IMR-90 (cell line): ENCODE measurements at regions not wholly inside any gene's neighbourhood (a gene's known extent, or its start where the extent isn't known, plus 50 kb on each side); places are given as distances from the start of the nearest gene placed in this dataset.

ENCODE experiments used
- ATAC-seq: fragments of 200-7000 bp; cut with Tn5 transposase; 2 replicates; pipeline ENCODE4 v1.9.1; 2020; ENCODE audit warnings: low read depth, mild to moderate bottlenecking, moderate library complexity
- BruUV-seq: library from RNA; stranded (reverse); fragments of 400-500 nt; replicated peaks from 2 replicates; lab custom pipeline; 2021; lab: Mats Ljungman, UMichigan
- CTCF ChIA-PET: fragments of 300-600 bp; formaldehyde crosslinking; extraction: SDS; loops from one replicate; lab custom pipeline; 2021; ENCODE audit warnings: antibody characterized with exemption; lab: Yijun Ruan, JAX
- POLR2A ChIA-PET: fragments of 300-600 bp; sonication (Branson Sonifier 250); formaldehyde crosslinking; loops from one replicate; lab custom pipeline; 2022; ENCODE audit warnings: antibody characterized with exemption; ENCODE audit not compliant: unreplicated experiment; lab: Charles Lee
- DNase-seq: peaks from one replicate; pipeline ENCODE4 v3.0.0; 2013
- H2AFZ ChIP-seq: replicated peaks from 2 replicates; pipeline ENCODE3; 2013; ENCODE audit warnings: low read length, mild to moderate bottlenecking; ENCODE audit not compliant: poor library complexity
- H2AK5ac ChIP-seq: 2 replicates; pipeline ENCODE4 v1.6.1; 2013; ENCODE audit warnings: low read depth, low read length, inconsistent platforms
- H2AK9ac ChIP-seq: replicated peaks from 2 replicates; pipeline ENCODE3; 2013; ENCODE audit warnings: mild to moderate bottlenecking, low read depth, low read length, moderate library complexity; ENCODE audit not compliant: poor library complexity
- H2BK120ac ChIP-seq: 2 replicates; pipeline ENCODE4 v1.6.1; 2013; ENCODE audit warnings: low read depth, low read length, inconsistent platforms
- H2BK15ac ChIP-seq: 3 replicates; pipeline ENCODE4 v1.6.1; 2013; ENCODE audit warnings: low read depth, low read length, inconsistent platforms
- H2BK20ac ChIP-seq: 2 replicates; pipeline ENCODE4 v1.6.1; 2013; ENCODE audit warnings: low read depth, mild to moderate bottlenecking, inconsistent platforms, low read length, moderate library complexity
- H2BK5ac ChIP-seq: 2 replicates; pipeline ENCODE4 v1.6.1; 2013; ENCODE audit warnings: mild to moderate bottlenecking, low read depth, low read length, inconsistent platforms; ENCODE audit not compliant: poor library complexity, severe bottlenecking
- H3K14ac ChIP-seq: replicated peaks from 2 replicates; pipeline ENCODE4 v1.6.1; 2013; ENCODE audit warnings: low read depth, low read length, inconsistent platforms
- H3K18ac ChIP-seq: 2 replicates; pipeline ENCODE4 v1.6.1; 2013; ENCODE audit warnings: low read depth, low read length, control low read depth
- H3K23ac ChIP-seq: 2 replicates; pipeline ENCODE4 v1.6.1; 2013; ENCODE audit warnings: low read depth, low read length, inconsistent platforms
- H3K27ac ChIP-seq: 2 replicates; pipeline ENCODE4 v1.5.1; 2013; ENCODE audit warnings: mild to moderate bottlenecking, control low read depth, low read length; ENCODE audit not compliant: insufficient read depth
- H3K27me3 ChIP-seq: 2 replicates; pipeline ENCODE4 v1.6.1; 2013; ENCODE audit warnings: low read length; ENCODE audit not compliant: control insufficient read depth, insufficient read depth
- H3K36me3 ChIP-seq: 2 replicates; pipeline ENCODE4 v1.6.1; 2013; ENCODE audit warnings: low read length, mixed read lengths; ENCODE audit not compliant: control insufficient read depth, insufficient read depth
- H3K4ac ChIP-seq: 2 replicates; pipeline ENCODE4 v1.6.1; 2013; ENCODE audit warnings: low read depth, low read length, inconsistent platforms
- H3K4me1 ChIP-seq: 2 replicates; pipeline ENCODE4 v1.6.1; 2013; ENCODE audit warnings: low read length, mixed read lengths; ENCODE audit not compliant: control insufficient read depth, insufficient read depth
- H3K4me2 ChIP-seq: 2 replicates; pipeline ENCODE4 v1.6.1; 2013; ENCODE audit warnings: low read depth, mild to moderate bottlenecking, control low read depth, low read length, moderate library complexity
- H3K4me3 ChIP-seq: 2 replicates; pipeline ENCODE4 v1.5.1; 2013; ENCODE audit warnings: low read depth, mild to moderate bottlenecking, control low read depth, low read length, moderate library complexity; ENCODE audit not compliant: insufficient read depth
- H3K56ac ChIP-seq: 2 replicates; pipeline ENCODE4 v1.6.1; 2013; ENCODE audit warnings: low read length, inconsistent platforms; ENCODE audit not compliant: insufficient read depth; ENCODE audit errors: extremely low read depth
- H3K79me1 ChIP-seq, 2 experiments: 2 replicates each; pipeline ENCODE4 v1.6.1; 2013; ENCODE audit warnings: low read length in 2 of 2, inconsistent platforms in 1 of 2, low read depth in 1 of 2
- H3K9ac ChIP-seq: 2 replicates; pipeline ENCODE4 v1.6.1; 2013; ENCODE audit warnings: low read depth, low read length, control low read depth
- H3K9me1 ChIP-seq: 2 replicates; pipeline ENCODE4 v1.6.1; 2013; ENCODE audit warnings: low read length, inconsistent platforms; ENCODE audit not compliant: insufficient read depth
- H3K9me3 ChIP-seq: 2 replicates; pipeline ENCODE4 v1.6.1; 2013; ENCODE audit warnings: low read length; ENCODE audit not compliant: control insufficient read depth, insufficient read depth
- H4K20me1 ChIP-seq: 2 replicates; pipeline ENCODE4 v1.6.1; 2013; ENCODE audit warnings: low read length, inconsistent platforms; ENCODE audit not compliant: insufficient read depth
- H4K5ac ChIP-seq: 2 replicates; pipeline ENCODE4 v1.6.1; 2013; ENCODE audit warnings: mild to moderate bottlenecking, low read depth, low read length, control low read depth
- H4K8ac ChIP-seq, 2 experiments: 2 replicates each; pipeline ENCODE4 v1.6.1; 2013; ENCODE audit warnings: low read depth in 2 of 2, low read length in 2 of 2, control low read depth in 1 of 2, inconsistent platforms in 1 of 2
- H4K91ac ChIP-seq: 2 replicates; pipeline ENCODE4 v1.6.1; 2013; ENCODE audit warnings: low read depth, low read length, inconsistent platforms; ENCODE audit not compliant: insufficient read depth
- ELK1 ChIP-seq: fragments of 150-350 bp; IDR thresholded peaks from 2 replicates; pipeline ENCODE4 v1.6.1; 2016; ENCODE audit warnings: low read depth, mild to moderate bottlenecking, low read length, moderate library complexity, borderline replicate concordance
- MXI1 ChIP-seq: IDR thresholded peaks from 2 replicates; pipeline ENCODE4 v1.6.1; 2012; ENCODE audit warnings: low read depth, mild to moderate bottlenecking, low read length, moderate library complexity, borderline replicate concordance
- NFE2L2 ChIP-seq: fragments of 150-350 bp; IDR thresholded peaks from 2 replicates; pipeline ENCODE4 v1.6.1; 2016; ENCODE audit warnings: low read depth, mild to moderate bottlenecking, low read length
- POLR2A ChIP-seq: IDR thresholded peaks from 2 replicates; pipeline ENCODE4 v1.6.1; 2012; ENCODE audit warnings: mild to moderate bottlenecking, low read depth, low read length
- RAD21 ChIP-seq: IDR thresholded peaks from 2 replicates; pipeline ENCODE4 v1.6.1; 2012; ENCODE audit warnings: low read length, improper control_type of control experiment
- RCOR1 ChIP-seq: IDR thresholded peaks from 2 replicates; pipeline ENCODE4 v1.6.1; 2012; ENCODE audit warnings: mild to moderate bottlenecking, low read length, improper control_type of control experiment; ENCODE audit not compliant: insufficient replicate concordance
- SMC3 ChIP-seq: fragments of 150-350 bp; IDR thresholded peaks from 2 replicates; pipeline ENCODE4 v1.6.1; 2016; ENCODE audit warnings: low read depth, mild to moderate bottlenecking, antibody characterized with exemption, low read length, moderate library complexity
- WGBS, 2 experiments: methylation state at CpG; one replicate each; pipeline versions ENCODE4 v1.1.5 to v1.1.7; 2013; ENCODE audit warnings: missing lambda C conversion rate in 2 of 2; ENCODE audit not compliant: insufficient read length in 1 of 2; ENCODE audit errors: extremely low coverage in 2 of 2; 5-methylcytosine and 5-hydroxymethylcytosine counted together
- dilution Hi-C: fragments of 300-500 bp; cut with HindIII; formaldehyde crosslinking; loops from one replicate; pipeline ENCODE4 v1.14.3; 2018; ENCODE audit warnings: low sequenced_read_pairs; ENCODE audit not compliant: unreplicated experiment
- in situ Hi-C: fragments of 300-500 bp; cut with MboI; formaldehyde crosslinking; loops from 3 replicates; pipeline ENCODE4 v1.14.3; 2019; ENCODE audit warnings: low sequenced_read_pairs, inconsistent platforms, mixed read lengths
- intact Hi-C: fragments of 100-400 bp; cut with micrococcal nuclease; formaldehyde crosslinking; loops from 2 replicates; pipeline ENCODE4 v1.10.0; 2022

- Histone ChIP-seq H3K27ac (no peak overlapping the region), H3K36me3 (no peaks in the 10 kb centered on the region), H4K20me1 (no peaks in the 10 kb centered on the region), H2BK5ac (no peak overlapping the region), H2AK9ac (no peak overlapping the region), H3K4me1 (peaks cover 2% of the 10 kb centered on the region; the same call in 1 of the 2 replicates), H3K9ac (no peak overlapping the region), H3K9me3 (no peaks in the 10 kb centered on the region), H3K23ac (no peak overlapping the region), H2BK20ac (no peak overlapping the region), H3K4me2 (no peak overlapping the region), H3K14ac (no peak overlapping the region), H3K9me1 (no peaks in the 10 kb centered on the region), H2AFZ (no peak overlapping the region), H4K5ac (no peak overlapping the region), H2BK120ac (no peak overlapping the region), H3K18ac (no peak overlapping the region), H3K56ac (no peak overlapping the region), H2AK5ac (no peak overlapping the region; the same call in 1 of the 2 replicates), H3K4ac (no peak overlapping the region), H4K91ac (peak overlapping the region; percentile 0; the same call in 1 of the 2 replicates), H3K27me3 (no peaks in the 10 kb centered on the region), H2BK15ac (no peak overlapping the region), H3K79me1 (no peaks in the 10 kb centered on the region), H3K4me3 (no peak overlapping the region), H4K8ac (no peak overlapping the region)
- intact Hi-C loops, result no loop called here
- ChIA-PET CTCF (no interaction called here), POLR2A (no interaction called here)
- in situ Hi-C loops, result no loop called here
- no TSS peak for BruUV-seq
- 100% methylated on average over 1 of the region's 4 CpGs; no CpG with 5 or more reads in 1 of the 2 experiments for WGBS, 2 experiments
- dilution Hi-C loops, result no loop called here
- ATAC-seq, result no peak
- TF ChIP-seq RCOR1, result no peak
- no peak for TF ChIP-seq NFE2L2
- TF ChIP-seq MXI1, result no peak
- no peak for TF ChIP-seq SMC3
- TF ChIP-seq RAD21, result no peak
- TF ChIP-seq POLR2A, result no peak
- no peak for TF ChIP-seq ELK1
- no peak for DNase-seq
Measured at GRCh38 chr21:35601211-35601610, 459.1 kb downstream of the SETD4 start.
